GM18519 (cell line): ENCODE measurements at regions not wholly inside any gene's neighbourhood (a gene's known extent, or its start where the extent isn't known, plus 50 kb on each side); places are given as distances from the start of the nearest gene placed in this dataset.
"Not testable (repeated sequence)": the region's sequence is repeated elsewhere in the genome, so short reads cannot be mapped to it uniquely, and the experiment has no call there.

ENCODE experiments used
- ATAC-seq: cut with Tn5 transposase; IDR thresholded peaks from one replicate; pipeline ENCODE4 v1.9.1; 2021; ENCODE audit warnings: mild to moderate bottlenecking, moderate library complexity; ENCODE audit not compliant: unreplicated experiment, low FRiP score

- no peak for ATAC-seq
Measured at GRCh38 chr5:92962752-92963151, 618.3 kb downstream of the NR2F1-AS1 start.

- no peak for ATAC-seq
Measured at GRCh38 chr5:92956886-92957285, 624.1 kb downstream of the NR2F1-AS1 start.

GRCh38 chr5:92952243-92952642, 628.8 kb downstream of the NR2F1-AS1 start:
- ATAC-seq: no peak

GRCh38 chr5:92951746-92952145, 629.3 kb downstream of the NR2F1-AS1 start:
- ATAC-seq: no peak

GRCh38 chr5:92946546-92946945, 634.5 kb downstream of the NR2F1-AS1 start:
- ATAC-seq: no peak

- ATAC-seq: no peak
Measured at GRCh38 chr5:92945605-92946097, 635.4 kb downstream of the NR2F1-AS1 start.

GRCh38 chr5:92944903-92945604, 636.0 kb downstream of the NR2F1-AS1 start:
- no peak for ATAC-seq

GRCh38 chr5:92944337-92944736, 636.7 kb downstream of the NR2F1-AS1 start:
- no peak for ATAC-seq

GRCh38 chr5:92942762-92943161, 638.3 kb downstream of the NR2F1-AS1 start:
- no peak for ATAC-seq

GRCh38 chr5:92941806-92942205, 639.2 kb downstream of the NR2F1-AS1 start:
- no peak for ATAC-seq

GRCh38 chr5:92939428-92939827, 641.6 kb downstream of the NR2F1-AS1 start:
- ATAC-seq: no peak

- not testable (repeated sequence) for ATAC-seq
Measured at GRCh38 chr5:92937396-92937795, 643.6 kb downstream of the NR2F1-AS1 start.

GRCh38 chr5:92930057-92930456, 651.0 kb downstream of the NR2F1-AS1 start:
- no peak for ATAC-seq

- ATAC-seq: no peak
Measured at GRCh38 chr5:92927291-92927778, 653.7 kb downstream of the NR2F1-AS1 start.

GRCh38 chr5:92923885-92924284, 657.1 kb downstream of the NR2F1-AS1 start:
- ATAC-seq: no peak

GRCh38 chr5:92922231-92922967, 658.6 kb downstream of the NR2F1-AS1 start:
- ATAC-seq: no peak

GRCh38 chr5:92917044-92917443, 664.0 kb downstream of the NR2F1-AS1 start:
- ATAC-seq: no peak

- ATAC-seq: no peak
Measured at GRCh38 chr5:92916036-92916435, 665.0 kb downstream of the NR2F1-AS1 start.

GRCh38 chr5:92912283-92912682, 668.7 kb downstream of the NR2F1-AS1 start:
- no peak for ATAC-seq

- no peak for ATAC-seq
Measured at GRCh38 chr5:92911851-92912250, 669.2 kb downstream of the NR2F1-AS1 start.

GRCh38 chr5:92911293-92911692, 669.7 kb downstream of the NR2F1-AS1 start:
- ATAC-seq: no peak

- no peak for ATAC-seq
Measured at GRCh38 chr5:92909602-92909962, 671.4 kb downstream of the NR2F1-AS1 start.
